ENCODE measurements at regions not wholly inside any gene's neighbourhood (a gene's known extent, or its start where the extent isn't known, plus 50 kb on each side); places are given as distances from the start of the nearest gene placed in this dataset.

DNA sequence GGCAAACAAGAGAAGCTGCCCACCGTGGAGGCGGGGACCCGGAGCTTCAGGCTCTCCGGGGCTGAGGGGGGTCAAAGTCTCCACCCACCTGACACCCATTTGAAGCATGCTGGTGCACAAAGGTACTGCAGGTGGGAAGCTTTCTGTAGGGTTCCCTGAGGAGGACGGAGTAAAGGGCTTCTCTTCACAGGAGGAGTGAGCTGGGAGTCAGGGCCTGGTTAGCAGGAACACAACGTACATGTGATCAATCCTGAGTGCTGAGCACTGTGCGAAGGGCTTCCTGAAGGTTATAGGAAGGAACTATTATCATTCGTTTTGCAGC, 252.9 kb upstream of the RPL38 start:
- no peaks in the 10 kb centered on the region for H3K9me3 ChIP-seq
- TF ChIP-seq, protein P1, sequence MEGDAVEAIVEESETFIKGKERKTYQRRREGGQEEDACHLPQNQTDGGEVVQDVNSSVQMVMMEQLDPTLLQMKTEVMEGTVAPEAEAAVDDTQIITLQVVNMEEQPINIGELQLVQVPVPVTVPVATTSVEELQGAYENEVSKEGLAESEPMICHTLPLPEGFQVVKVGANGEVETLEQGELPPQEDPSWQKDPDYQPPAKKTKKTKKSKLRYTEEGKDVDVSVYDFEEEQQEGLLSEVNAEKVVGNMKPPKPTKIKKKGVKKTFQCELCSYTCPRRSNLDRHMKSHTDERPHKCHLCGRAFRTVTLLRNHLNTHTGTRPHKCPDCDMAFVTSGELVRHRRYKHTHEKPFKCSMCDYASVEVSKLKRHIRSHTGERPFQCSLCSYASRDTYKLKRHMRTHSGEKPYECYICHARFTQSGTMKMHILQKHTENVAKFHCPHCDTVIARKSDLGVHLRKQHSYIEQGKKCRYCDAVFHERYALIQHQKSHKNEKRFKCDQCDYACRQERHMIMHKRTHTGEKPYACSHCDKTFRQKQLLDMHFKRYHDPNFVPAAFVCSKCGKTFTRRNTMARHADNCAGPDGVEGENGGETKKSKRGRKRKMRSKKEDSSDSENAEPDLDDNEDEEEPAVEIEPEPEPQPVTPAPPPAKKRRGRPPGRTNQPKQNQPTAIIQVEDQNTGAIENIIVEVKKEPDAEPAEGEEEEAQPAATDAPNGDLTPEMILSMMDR (IDR thresholded peaks at IDR 0.05): no peak
- no peak for TF ChIP-seq EP300 (IDR thresholded peaks at IDR 0.05)
- peaks cover 11 to 60% (median 12%) of the 10 kb centered on the region in 3 donors for H3K27me3 ChIP-seq
- WGBS, 2 donors: 70 to 75% methylated on average over 8 of the region's 8 CpGs
- H3K4me1 ChIP-seq: peaks cover 0 to 12% (median 11%) of the 10 kb centered on the region in 4 donors
- no peak for DNase-seq
- intact Hi-C loops (cut with DNase I): no loop called here
- H3K36me3 ChIP-seq: no peaks in the 10 kb centered on the region
- no peak overlapping the region for H3K27ac ChIP-seq
- H3K4me3 ChIP-seq: no peak overlapping the region

DNA sequence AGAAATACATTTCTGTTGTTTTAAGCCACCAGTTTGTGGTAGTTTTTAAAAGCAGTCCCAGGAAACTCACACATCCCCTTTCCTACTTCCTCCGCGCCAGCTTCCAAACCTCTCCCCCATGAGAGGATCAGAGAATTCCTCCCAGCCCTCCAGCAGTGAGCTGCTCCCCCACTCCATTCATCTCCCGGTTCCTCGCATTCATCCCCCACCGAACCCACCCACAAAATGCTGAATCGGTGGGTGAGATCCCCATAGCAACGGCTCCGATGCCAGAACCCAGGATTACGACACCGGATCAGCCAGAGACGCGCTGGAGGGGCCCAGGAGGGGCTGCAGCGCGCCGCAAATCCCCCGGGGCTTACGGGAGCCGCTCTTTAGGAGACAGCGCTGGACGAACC, 251.4 kb upstream of the RPL38 start:
- TF ChIP-seq, protein P1 (IDR thresholded peaks at IDR 0.05): no peak
- no peak for TF ChIP-seq EP300 (IDR thresholded peaks at IDR 0.05)
- TF ChIP-seq POLR2A (IDR thresholded peaks at IDR 0.05): no peak
- TF ChIP-seq POLR2AphosphoS5 (IDR thresholded peaks at IDR 0.05): no peak
- WGBS, 2 donors: 11 to 15% methylated on average over 20 of the region's 20 CpGs
- Histone ChIP-seq H3K36me3 (no peaks in the 10 kb centered on the region), H3K9me3 (no peaks in the 10 kb centered on the region), H3K4me1 (peaks cover 0 to 12% (median 11%) of the 10 kb centered on the region in 4 donors), H3K4me3 (peak overlapping the region in 2 of 4 donors; percentile 34 to 38), H3K27me3 (peaks cover 11 to 60% (median 12%) of the 10 kb centered on the region in 3 donors), H3K27ac (no peak overlapping the region)
- DNase-seq: no peak
- intact Hi-C loops (cut with DNase I): no loop called here

DNA sequence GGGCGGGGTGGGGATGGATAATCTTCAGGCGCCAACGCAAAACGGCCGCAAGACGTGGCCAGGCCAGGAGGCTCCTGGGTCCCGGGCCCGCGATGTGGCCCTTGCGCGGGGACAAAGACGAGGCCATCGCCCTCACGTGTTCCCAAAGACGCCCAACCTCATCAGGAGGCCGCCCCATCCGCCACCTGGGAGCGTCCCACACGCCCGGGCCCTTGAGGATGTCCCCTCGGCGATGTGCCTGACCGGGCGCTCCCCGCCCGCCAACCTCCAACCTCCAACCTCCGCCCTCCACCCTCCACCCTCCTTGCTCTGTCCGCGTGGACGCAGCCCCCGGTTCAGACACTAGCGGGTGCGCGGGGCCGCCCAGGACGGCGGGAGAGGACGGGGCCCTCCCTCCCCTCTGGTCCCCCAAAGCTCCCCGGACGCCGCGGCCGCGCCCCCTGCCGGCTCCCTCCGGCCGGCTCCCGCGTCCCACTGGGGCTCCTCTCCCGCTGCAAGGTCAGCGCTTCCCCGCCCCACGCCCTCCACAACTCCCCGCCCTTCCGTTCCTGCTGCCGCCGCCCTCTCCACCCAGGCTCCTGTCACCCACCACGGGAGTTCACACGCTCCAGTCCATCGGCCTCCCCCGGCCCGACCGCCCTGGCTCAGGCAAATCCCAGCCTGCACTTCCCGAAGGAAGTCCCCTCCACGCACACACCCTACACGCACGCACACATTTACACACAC, 250.8 kb upstream of the RPL38 start:
- no peak for TF ChIP-seq POLR2AphosphoS5 (IDR thresholded peaks at IDR 0.05)
- no peak for TF ChIP-seq POLR2A (IDR thresholded peaks at IDR 0.05)
- TF ChIP-seq, protein P1 (IDR thresholded peaks at IDR 0.05): peak in 2 of 4 experiments; percentile 17 to 22
- TF ChIP-seq EP300 (IDR thresholded peaks at IDR 0.05): no peak
- Histone ChIP-seq H3K36me3 (no peaks in the 10 kb centered on the region), H3K4me1 (peaks cover 0 to 12% (median 11%) of the 10 kb centered on the region in 4 donors), H3K27ac (no peak overlapping the region), H3K9me3 (no peaks in the 10 kb centered on the region), H3K4me3 (peak overlapping the region in 3 of 4 donors; percentile 23 to 38 (median 34)), H3K27me3 (peaks cover 11 to 60% (median 12%) of the 10 kb centered on the region in 3 donors)
- WGBS, 2 donors: 2% methylated on average over 67 of the region's 67 CpGs
- no peak for DNase-seq
- intact Hi-C loops (cut with DNase I): no loop called here

DNA sequence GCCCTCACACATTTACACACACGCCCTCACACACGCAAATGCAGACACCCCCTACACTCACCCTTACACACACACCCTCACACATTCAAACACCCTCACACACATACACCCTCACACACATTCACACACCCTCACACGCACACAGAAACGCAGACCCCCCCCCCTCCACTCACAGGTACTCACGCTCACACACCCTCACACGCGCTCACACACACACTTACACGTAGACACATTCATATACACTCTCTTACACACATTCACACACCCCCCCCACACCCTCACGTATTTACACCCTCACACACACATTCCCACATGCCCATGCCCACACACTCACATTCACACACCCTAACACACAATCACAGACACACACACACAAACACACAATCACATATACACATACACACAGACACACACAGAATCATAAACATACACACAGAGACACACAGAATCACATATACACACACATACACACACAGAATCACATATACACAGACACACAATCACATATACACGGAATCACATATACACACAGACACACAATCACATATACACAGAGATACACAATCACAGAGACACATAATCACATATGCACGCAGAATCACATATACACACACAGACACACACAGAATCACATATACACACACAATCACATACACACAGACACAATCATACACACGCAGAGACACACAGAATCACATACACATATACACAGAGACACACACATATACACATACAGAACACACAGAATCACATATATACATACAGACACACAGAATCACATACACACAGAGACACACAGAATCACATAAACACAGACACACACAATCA, 250.1 kb upstream of the RPL38 start:
- Histone ChIP-seq H3K27ac (no peak overlapping the region), H3K9me3 (no peaks in the 10 kb centered on the region), H3K27me3 (peaks cover 11 to 55% (median 12%) of the 10 kb centered on the region in 3 donors), H3K4me1 (peaks cover 0 to 12% (median 11%) of the 10 kb centered on the region in 4 donors), H3K36me3 (no peaks in the 10 kb centered on the region), H3K4me3 (peak overlapping the region in 1 of 4 donors; percentile 23)
- intact Hi-C loops (cut with DNase I): no loop called here
- WGBS, 2 donors: 64 to 70% methylated on average over 12 of the region's 12 CpGs
- TF ChIP-seq POLR2AphosphoS5 (IDR thresholded peaks at IDR 0.05): no peak
- TF ChIP-seq, protein P1 (IDR thresholded peaks at IDR 0.05): no peak
- no peak for TF ChIP-seq POLR2A (IDR thresholded peaks at IDR 0.05)
- no peak for TF ChIP-seq EP300 (IDR thresholded peaks at IDR 0.05)
- no peak for DNase-seq
